T-helper 17 cell (primary cell): ENCODE measurements at regions not wholly inside any gene's neighbourhood (a gene's known extent, or its start where the extent isn't known, plus 50 kb on each side); places are given as distances from the start of the nearest gene placed in this dataset.
"Not testable (repeated sequence)": the region's sequence is repeated elsewhere in the genome, so short reads cannot be mapped to it uniquely, and the experiment has no call there.

Experiments
- ATAC-seq: fragments of 150-1000 bp; cut with Tn5 transposase; 2 replicates; pipeline ENCODE4 v1.10.0; 2021; ENCODE audit warnings: mild to moderate bottlenecking, moderate library complexity
- DNase-seq, 3 donors: peaks; one replicate each; pipeline versions ENCODE4 v3.0.0 to v3.0.0-alpha.2; 2020 to 2021
- H3K9me3 ChIP-seq: one replicate; pipeline ENCODE4 v1.7.0; 2013; ENCODE audit warnings: low read length, mild to moderate bottlenecking; ENCODE audit not compliant: control insufficient read depth, poor library complexity, severe bottlenecking
- H3K27ac Mint-ChIP-seq: one replicate; pipeline ENCODE4 v1.8.0; 2022; ENCODE audit warnings: mild to moderate bottlenecking, moderate library complexity, mixed read lengths
- H3K27me3 Mint-ChIP-seq: one replicate; pipeline ENCODE4 v1.8.0; 2022; ENCODE audit warnings: mixed read lengths
- H3K36me3 Mint-ChIP-seq: one replicate; pipeline ENCODE4 v1.8.0; 2022; ENCODE audit warnings: low read depth, mixed read lengths
- H3K4me1 Mint-ChIP-seq: one replicate; pipeline ENCODE4 v1.8.0; 2022; ENCODE audit warnings: mild to moderate bottlenecking, mixed read lengths
- H3K4me3 Mint-ChIP-seq: one replicate; pipeline ENCODE4 v1.8.0; 2022; ENCODE audit warnings: mild to moderate bottlenecking, moderate library complexity, mixed read lengths

DNA sequence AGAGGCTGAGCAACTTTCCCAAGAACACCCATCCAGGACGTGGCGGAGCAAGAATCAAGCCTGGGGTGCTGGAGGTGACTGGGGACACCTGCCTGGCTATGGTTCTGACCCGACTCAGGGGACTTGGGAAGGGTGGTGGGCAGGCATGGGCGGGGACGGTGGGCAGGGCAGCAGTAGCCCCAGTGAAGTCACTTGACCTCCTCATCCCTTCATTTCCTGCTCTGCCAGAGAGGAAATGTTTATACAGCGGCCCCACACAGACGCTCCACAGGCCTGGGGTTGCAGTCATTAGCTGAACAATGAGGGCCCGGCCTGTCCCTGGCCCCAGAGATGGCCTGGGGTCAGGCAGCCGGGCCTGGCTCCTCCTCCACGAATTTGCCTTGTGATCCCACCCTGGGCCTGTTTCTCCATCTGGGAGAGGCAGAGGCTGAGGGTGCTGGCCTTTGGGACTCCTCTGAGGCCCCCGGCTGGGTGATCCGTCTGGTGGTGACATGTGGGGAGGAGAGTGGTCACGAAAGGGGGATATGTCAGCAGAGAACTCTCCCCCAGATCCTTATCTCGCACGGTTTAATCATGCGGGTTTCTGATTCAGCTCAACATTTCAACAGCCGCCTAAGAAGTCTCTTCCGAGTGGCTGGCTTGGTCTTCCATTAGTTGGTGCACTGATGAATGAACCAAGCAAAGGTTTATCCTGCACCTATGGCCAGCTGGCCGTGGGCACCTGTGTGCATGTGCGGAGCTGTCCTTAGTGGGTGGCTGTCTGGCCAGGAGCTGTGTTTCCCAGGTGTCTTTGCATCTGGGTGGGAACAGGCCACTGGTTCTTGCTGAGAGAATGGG lies 175.9 kb downstream of the IRF8 start:
- no peaks in the 10 kb centered on the region for H3K9me3 ChIP-seq
- H3K27me3 Mint-ChIP-seq = peaks cover 66% of the 10 kb centered on the region
- peaks cover 5% of the 10 kb centered on the region for H3K4me1 Mint-ChIP-seq
- no peaks in the 10 kb centered on the region for H3K36me3 Mint-ChIP-seq
- no peak overlapping the region for H3K27ac Mint-ChIP-seq
- ATAC-seq (no peak), DNase-seq (no peak)
- no peak overlapping the region for H3K4me3 Mint-ChIP-seq

DNA sequence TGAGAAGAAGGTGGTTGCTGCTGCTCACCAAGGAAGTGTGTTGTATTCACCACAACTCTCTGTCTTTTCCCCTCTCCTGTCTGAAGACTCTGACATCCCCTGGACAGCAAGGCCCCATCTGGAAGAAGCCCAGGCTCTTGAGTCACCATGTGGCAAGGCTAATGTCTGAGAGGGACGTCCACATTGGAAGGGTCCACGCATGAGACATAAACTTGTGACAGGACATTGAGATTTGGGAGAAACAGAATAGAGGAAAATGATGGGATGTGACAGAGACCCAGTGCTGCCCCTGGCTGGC lies 176.5 kb downstream of the IRF8 start:
- H3K4me3 Mint-ChIP-seq = no peak overlapping the region
- H3K9me3 ChIP-seq = no peaks in the 10 kb centered on the region
- H3K4me1 Mint-ChIP-seq = peaks cover 5% of the 10 kb centered on the region
- DNase-seq = no peak
- H3K27ac Mint-ChIP-seq = no peak overlapping the region
- H3K36me3 Mint-ChIP-seq = no peaks in the 10 kb centered on the region
- H3K27me3 Mint-ChIP-seq = peaks cover 66% of the 10 kb centered on the region
- ATAC-seq = no peak

DNA sequence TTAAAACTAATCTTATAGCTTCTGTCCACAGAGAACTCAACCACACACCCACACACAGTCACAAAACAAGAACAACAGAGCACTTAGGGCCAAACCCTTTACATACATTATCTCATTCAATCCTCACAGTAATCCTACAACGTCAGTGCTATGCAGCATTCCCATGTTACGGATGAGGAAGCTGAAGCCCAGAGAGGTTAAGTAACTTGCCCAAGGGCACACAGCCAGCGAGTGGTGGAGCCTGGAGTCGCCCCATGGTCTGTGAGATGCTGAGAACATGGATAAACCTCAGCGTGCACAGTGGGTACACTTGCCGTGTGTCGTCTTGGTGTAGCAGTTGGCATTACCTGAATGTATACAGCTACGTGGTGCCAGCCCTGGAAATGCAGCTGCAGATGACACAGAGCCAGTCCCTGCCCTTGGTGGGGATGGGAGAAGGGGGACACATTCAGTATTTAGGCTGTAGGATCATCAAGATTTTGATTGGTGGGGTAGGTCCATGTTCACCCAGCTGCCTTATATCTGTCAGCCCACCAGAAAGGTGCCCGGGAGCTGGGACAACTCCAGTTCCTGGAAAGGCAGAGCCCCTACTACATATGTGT lies 177.0 kb downstream of the IRF8 start:
- H3K4me1 Mint-ChIP-seq = peaks cover 5% of the 10 kb centered on the region
- DNase-seq (no peak), ATAC-seq (no peak)
- H3K4me3 Mint-ChIP-seq = no peak overlapping the region
- H3K9me3 ChIP-seq = no peaks in the 10 kb centered on the region
- H3K27me3 Mint-ChIP-seq = peaks cover 61% of the 10 kb centered on the region
- no peaks in the 10 kb centered on the region for H3K36me3 Mint-ChIP-seq
- no peak overlapping the region for H3K27ac Mint-ChIP-seq

DNA sequence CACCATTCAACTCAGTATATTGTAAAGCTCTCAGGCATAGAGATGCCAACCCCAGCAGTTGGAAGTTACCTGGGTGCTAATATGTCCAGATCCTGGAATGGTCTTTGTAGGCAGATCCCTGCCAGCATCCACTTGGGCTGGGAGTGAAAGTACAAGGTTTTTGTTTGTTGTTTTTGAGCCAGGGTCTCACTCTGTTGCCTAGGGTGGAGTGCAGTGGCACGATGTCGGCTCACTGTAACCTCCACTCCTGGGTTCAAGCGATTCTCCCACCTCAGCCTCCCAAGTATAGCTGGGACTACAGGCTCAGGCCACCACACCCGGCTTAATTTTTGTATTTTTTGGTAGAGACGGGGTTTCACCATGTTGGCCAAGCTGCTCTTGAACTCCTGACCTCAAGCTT lies 177.6 kb downstream of the IRF8 start:
- no peaks in the 10 kb centered on the region for H3K36me3 Mint-ChIP-seq
- ATAC-seq = no peak
- peaks cover 5% of the 10 kb centered on the region for H3K4me1 Mint-ChIP-seq
- no peak for DNase-seq
- H3K27me3 Mint-ChIP-seq = peaks cover 59% of the 10 kb centered on the region
- H3K9me3 ChIP-seq = no peaks in the 10 kb centered on the region
- no peak overlapping the region for H3K4me3 Mint-ChIP-seq
- H3K27ac Mint-ChIP-seq = no peak overlapping the region

DNA sequence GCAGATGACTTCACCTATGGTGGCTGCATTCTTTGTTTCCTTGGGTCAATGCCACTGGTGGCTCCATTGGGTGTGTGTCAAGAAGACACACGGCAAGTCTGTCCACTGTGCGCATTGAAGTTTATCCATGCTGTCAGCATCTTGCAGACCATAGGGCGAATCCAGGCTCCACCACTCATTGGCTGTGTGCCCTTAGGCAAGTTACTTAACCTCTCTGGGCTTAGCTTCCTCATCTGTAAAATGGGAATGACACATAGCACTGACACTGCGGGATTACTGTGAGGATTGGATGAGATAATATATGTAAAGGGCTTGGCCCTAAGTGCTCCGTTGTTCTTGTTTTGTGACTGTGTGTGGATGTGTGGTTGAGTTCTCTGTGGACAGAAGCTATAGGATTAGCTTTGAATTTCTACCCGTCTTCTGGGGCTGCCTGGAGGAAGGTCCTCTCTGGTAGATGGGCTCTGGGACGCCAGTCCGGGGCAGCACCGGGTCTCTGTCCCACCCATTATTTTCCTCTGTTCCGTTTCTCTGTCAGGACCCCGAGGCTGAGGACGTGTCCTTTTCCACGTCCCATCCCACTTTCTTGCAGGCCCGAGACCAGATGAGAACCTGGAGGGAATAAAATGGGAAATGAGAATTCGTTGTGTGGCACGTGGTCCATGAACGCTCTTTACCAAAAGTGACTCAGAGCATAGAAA lies 178.4 kb downstream of the IRF8 start:
- no peak for DNase-seq
- Mint-ChIP-seq H3K4me3 (no peak overlapping the region), H3K4me1 (peaks cover 4% of the 10 kb centered on the region), H3K36me3 (no peaks in the 10 kb centered on the region), H3K27ac (no peak overlapping the region), H3K27me3 (peaks cover 57% of the 10 kb centered on the region)
- H3K9me3 ChIP-seq = no peaks in the 10 kb centered on the region
- no peak for ATAC-seq

DNA sequence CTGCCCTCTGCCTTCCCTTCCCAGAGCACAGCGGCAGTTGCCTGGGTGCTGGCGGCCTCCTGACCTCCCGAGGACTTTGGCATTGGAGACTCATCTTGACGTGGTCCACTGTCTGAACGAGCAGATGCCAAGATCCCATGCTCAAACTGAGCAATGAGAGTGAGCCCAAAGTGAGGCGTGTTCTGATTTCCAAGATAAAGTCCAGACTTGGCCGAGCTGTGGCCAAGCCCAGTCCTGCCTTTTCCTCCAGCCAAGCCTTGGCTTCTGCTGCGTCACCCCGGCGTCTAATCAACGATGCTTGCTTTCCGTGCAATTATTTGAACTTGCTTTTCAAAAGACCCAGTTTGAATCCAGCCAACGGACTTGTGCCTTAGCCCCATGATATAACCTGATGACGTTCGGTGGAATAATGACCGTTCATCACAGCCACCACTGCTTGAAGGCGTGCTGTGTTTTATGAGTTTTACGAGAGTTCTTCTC lies 179.2 kb downstream of the IRF8 start:
- no peaks in the 10 kb centered on the region for H3K9me3 ChIP-seq
- no peak overlapping the region for H3K27ac Mint-ChIP-seq
- H3K4me3 Mint-ChIP-seq = no peak overlapping the region
- H3K4me1 Mint-ChIP-seq = peaks cover 2% of the 10 kb centered on the region
- ATAC-seq (no peak), DNase-seq (no peak)
- no peaks in the 10 kb centered on the region for H3K36me3 Mint-ChIP-seq
- peaks cover 52% of the 10 kb centered on the region for H3K27me3 Mint-ChIP-seq

DNA sequence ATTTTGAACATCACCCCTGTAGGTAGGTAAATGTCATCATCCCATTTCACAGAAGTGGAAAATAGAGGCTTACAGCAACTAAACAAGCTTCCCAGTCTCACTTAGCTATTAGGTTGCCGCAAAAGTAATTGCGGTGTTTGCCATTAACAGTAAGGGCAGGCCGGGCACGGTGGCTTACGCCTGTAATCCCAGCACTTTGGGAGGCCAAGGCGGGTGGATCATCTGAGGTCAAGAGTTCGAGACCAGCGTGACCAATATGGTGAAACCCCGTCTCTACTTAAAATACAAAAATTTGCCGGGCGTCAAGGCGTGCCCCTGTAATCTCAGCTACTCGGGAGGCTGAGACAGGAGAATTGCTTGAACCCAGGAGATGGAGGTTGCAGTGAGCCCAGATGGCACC lies 179.7 kb downstream of the IRF8 start:
- H3K27me3 Mint-ChIP-seq = peaks cover 55% of the 10 kb centered on the region
- H3K4me1 Mint-ChIP-seq, H3K9me3 ChIP-seq, DNase-seq, ATAC-seq, H3K4me3 Mint-ChIP-seq, H3K27ac Mint-ChIP-seq, H3K36me3 Mint-ChIP-seq: not testable (repeated sequence)

DNA sequence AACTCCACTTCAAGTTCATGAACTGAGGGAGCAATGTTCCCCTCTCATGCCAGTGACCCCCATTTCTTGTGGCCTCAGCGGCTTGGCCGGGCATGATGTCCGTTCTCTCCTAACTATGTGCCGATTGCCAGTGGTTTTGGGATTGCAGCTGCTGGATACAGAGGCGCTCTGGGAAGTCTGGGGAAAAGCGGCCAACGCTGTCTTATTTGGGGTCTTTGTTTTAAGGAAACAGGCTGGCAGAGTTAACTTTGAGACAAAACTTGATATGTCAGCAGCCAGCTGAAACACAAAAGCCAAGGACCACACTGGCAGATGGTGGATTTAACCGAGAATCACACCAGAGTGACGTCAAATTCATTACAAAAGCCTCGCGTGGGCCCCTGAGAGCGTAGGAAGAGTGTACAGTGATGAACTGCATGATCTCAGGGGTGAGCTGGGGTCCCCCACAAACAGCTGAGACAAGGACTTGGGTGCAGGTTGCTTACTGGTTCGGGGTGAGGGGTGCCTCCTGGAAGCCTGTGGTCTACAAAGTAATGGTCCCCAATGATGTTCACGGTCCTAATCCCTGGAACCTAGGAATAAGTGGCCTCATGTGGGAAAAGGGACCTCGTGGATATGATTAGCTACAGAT lies 180.4 kb downstream of the IRF8 start:
- H3K9me3 ChIP-seq = no peaks in the 10 kb centered on the region
- Mint-ChIP-seq H3K4me1 (no peaks in the 10 kb centered on the region), H3K27ac (no peak overlapping the region), H3K4me3 (no peak overlapping the region), H3K27me3 (peaks cover 49% of the 10 kb centered on the region), H3K36me3 (no peaks in the 10 kb centered on the region)
- ATAC-seq (no peak), DNase-seq (no peak)

DNA sequence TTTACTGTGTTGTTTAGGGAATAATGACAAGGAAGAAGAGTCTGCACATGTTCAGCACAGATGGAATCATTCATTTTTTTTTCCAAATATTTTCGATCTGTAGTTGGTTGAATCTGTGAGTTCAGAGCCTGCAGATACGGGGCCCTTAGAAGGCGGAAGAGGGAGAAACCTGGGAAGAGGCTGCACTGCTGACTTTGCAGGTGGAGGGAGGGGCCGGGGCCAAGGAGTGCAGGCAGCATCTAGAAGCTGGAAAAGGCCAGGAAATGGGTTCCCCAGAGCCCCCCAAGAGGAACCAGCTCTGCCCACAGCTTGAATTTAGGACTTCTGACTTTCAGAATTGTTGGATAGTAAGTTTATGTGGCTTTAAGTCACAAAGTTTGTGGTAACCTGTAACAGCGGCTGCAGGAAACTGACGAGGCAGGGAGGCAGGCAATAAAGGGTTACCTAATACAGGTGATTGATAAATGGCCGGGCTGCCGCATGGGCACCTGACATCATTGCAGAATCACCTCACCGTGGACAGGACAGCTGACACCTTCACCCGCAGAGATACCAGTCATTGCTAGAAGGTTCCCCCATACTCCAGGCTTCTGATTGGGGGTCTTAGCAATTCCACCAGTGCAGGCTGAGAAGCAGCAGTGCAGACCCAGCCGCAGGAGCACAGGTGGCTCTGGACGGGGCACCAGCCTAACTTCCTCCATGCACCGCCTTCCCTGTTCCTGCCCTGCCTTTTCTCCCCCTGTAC lies 181.3 kb downstream of the IRF8 start:
- Mint-ChIP-seq H3K36me3 (no peaks in the 10 kb centered on the region), H3K27ac (no peak overlapping the region), H3K4me3 (no peak overlapping the region), H3K27me3 (peaks cover 42% of the 10 kb centered on the region), H3K4me1 (no peaks in the 10 kb centered on the region)
- ATAC-seq (no peak), DNase-seq (no peak)
- H3K9me3 ChIP-seq = no peaks in the 10 kb centered on the region

DNA sequence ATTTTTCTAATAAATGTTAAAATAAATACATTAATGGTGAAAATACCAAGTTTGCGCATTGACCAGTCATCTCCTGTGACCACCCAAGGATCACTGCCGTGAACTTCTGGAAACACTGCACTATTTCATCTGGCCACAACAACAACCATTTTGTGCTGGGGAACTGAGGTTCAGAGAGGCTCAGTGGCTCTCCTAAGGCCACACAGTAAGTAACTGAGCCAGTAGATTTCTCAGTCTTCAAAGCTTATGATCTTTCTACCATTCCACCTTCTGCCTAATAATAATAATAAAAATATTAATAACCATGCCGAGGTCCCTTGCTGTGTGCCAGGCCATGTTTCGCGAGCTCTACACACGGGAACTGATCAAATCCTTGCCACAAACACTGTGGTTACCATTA lies 182.0 kb downstream of the IRF8 start:
- Mint-ChIP-seq H3K4me1 (no peaks in the 10 kb centered on the region), H3K27ac (no peak overlapping the region), H3K27me3 (peaks cover 36% of the 10 kb centered on the region), H3K4me3 (no peak overlapping the region), H3K36me3 (no peaks in the 10 kb centered on the region)
- ATAC-seq (no peak), DNase-seq (no peak)
- H3K9me3 ChIP-seq = no peaks in the 10 kb centered on the region

DNA sequence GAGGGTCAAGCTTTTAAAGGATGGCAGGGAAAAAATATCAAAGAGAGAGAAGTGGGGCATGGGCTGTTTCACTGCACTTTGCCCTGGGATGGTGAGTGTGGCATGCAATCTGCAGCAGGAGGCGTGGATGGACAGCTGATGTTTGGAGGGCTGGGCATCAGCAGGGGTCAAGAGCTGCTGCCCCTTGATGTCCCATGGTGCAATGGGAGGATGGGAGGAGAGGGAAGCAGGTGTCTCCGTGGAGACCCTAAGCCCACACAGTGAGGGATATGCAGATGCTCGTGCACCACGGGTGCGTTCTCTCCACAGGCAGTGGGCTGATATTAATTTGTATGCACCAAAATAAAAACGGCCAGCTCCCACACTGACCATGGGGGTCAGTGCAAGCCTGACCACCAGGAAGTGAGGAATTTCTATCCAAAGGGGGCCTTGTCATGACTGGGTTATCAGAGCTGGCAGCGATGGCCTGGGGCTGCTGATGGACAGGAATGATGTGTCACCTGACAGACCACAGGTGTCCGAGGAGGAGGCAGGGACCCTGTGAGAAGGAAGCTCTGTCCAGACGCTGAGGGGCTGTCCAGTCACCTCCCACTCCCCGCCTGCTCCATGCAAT lies 183.6 kb downstream of the IRF8 start:
- Mint-ChIP-seq H3K27me3 (peaks cover 36% of the 10 kb centered on the region), H3K27ac (no peak overlapping the region), H3K36me3 (no peaks in the 10 kb centered on the region), H3K4me3 (no peak overlapping the region), H3K4me1 (no peaks in the 10 kb centered on the region)
- ATAC-seq = no peak
- no peaks in the 10 kb centered on the region for H3K9me3 ChIP-seq
- DNase-seq = no peak

DNA sequence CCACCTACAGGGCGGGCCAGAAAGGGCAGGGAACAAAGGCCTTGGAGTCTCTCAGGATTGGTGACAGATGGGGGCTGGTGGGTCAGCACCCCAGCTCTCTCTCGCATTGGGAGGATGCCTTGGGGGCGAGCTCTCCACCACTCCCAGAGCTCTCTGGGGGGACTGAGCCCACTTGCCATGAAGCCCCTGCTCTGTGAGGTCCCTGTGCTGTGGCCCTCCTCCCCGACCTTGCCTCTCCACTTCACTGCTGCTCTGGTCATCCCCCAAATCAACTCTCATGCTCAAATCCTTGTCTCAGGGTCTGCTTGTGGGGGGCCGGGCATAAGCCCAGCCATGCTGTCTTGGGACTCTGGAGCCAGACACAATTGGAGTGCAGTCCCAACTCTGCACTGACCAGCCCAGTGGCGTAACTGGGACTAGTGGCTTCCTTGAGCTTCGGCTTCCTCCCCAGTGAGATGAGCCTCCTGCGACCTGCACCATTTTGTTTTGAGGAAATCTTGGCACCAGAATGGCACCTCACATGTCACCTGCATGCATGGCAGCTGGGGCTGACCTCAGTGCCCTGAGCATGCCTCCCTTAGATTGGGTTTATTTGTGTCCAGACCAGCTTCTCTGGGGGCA lies 184.5 kb downstream of the IRF8 start:
- Mint-ChIP-seq H3K4me3 (no peak overlapping the region), H3K27ac (no peak overlapping the region), H3K36me3 (no peaks in the 10 kb centered on the region), H3K27me3 (peaks cover 33% of the 10 kb centered on the region), H3K4me1 (no peaks in the 10 kb centered on the region)
- H3K9me3 ChIP-seq = no peaks in the 10 kb centered on the region
- ATAC-seq (no peak), DNase-seq (no peak)
